ENCODE measurements at regions not wholly inside any gene's neighbourhood (a gene's known extent, or its start where the extent isn't known, plus 50 kb on each side); places are given as distances from the start of the nearest gene placed in this dataset.

GRCh38 chr13:44096901-44097300 is 217.2 kb downstream of the LACC1 start:
- ATAC-seq (no peak), DNase-seq (no peak)
- TF ChIP-seq, protein P1, sequence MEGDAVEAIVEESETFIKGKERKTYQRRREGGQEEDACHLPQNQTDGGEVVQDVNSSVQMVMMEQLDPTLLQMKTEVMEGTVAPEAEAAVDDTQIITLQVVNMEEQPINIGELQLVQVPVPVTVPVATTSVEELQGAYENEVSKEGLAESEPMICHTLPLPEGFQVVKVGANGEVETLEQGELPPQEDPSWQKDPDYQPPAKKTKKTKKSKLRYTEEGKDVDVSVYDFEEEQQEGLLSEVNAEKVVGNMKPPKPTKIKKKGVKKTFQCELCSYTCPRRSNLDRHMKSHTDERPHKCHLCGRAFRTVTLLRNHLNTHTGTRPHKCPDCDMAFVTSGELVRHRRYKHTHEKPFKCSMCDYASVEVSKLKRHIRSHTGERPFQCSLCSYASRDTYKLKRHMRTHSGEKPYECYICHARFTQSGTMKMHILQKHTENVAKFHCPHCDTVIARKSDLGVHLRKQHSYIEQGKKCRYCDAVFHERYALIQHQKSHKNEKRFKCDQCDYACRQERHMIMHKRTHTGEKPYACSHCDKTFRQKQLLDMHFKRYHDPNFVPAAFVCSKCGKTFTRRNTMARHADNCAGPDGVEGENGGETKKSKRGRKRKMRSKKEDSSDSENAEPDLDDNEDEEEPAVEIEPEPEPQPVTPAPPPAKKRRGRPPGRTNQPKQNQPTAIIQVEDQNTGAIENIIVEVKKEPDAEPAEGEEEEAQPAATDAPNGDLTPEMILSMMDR (IDR thresholded peaks at IDR 0.05): no peak
- Histone ChIP-seq H3K9me3 (no peaks in the 10 kb centered on the region), H3K4me3 (no peak overlapping the region), H3K36me3 (no peaks in the 10 kb centered on the region), H3K27ac (no peak overlapping the region), H3K4me1 (no peaks in the 10 kb centered on the region), H3K27me3 (ENCODE audit: low read depth) (no peaks in the 10 kb centered on the region)
- intact Hi-C loops (cut with DNase I): no loop called here

GRCh38 chr13:44098559-44098958 is 218.9 kb downstream of the LACC1 start:
- DNase-seq (no peak), ATAC-seq (no peak)
- intact Hi-C loops (cut with DNase I): no loop called here
- H3K9me3 ChIP-seq: no peaks in the 10 kb centered on the region
- no peaks in the 10 kb centered on the region for H3K27me3 ChIP-seq (ENCODE audit: low read depth)
- no peak overlapping the region for H3K27ac ChIP-seq
- no peak overlapping the region for H3K4me3 ChIP-seq
- TF ChIP-seq, protein P1 (IDR thresholded peaks at IDR 0.05): no peak
- no peaks in the 10 kb centered on the region for H3K4me1 ChIP-seq
- no peaks in the 10 kb centered on the region for H3K36me3 ChIP-seq

- H3K36me3 ChIP-seq: no peaks in the 10 kb centered on the region
- ATAC-seq (no peak), DNase-seq (no peak)
- no peaks in the 10 kb centered on the region for H3K9me3 ChIP-seq
- no peak overlapping the region for H3K27ac ChIP-seq
- H3K4me1 ChIP-seq: peaks cover 14% of the 10 kb centered on the region
- H3K27me3 ChIP-seq (ENCODE audit: low read depth): no peaks in the 10 kb centered on the region
- TF ChIP-seq, protein P1 (IDR thresholded peaks at IDR 0.05): no peak
- intact Hi-C loops (cut with DNase I): no loop called here
- H3K4me3 ChIP-seq: no peak overlapping the region
Observed at GRCh38 chr13:44101347-44102083, 221.8 kb downstream of the LACC1 start.

DNA sequence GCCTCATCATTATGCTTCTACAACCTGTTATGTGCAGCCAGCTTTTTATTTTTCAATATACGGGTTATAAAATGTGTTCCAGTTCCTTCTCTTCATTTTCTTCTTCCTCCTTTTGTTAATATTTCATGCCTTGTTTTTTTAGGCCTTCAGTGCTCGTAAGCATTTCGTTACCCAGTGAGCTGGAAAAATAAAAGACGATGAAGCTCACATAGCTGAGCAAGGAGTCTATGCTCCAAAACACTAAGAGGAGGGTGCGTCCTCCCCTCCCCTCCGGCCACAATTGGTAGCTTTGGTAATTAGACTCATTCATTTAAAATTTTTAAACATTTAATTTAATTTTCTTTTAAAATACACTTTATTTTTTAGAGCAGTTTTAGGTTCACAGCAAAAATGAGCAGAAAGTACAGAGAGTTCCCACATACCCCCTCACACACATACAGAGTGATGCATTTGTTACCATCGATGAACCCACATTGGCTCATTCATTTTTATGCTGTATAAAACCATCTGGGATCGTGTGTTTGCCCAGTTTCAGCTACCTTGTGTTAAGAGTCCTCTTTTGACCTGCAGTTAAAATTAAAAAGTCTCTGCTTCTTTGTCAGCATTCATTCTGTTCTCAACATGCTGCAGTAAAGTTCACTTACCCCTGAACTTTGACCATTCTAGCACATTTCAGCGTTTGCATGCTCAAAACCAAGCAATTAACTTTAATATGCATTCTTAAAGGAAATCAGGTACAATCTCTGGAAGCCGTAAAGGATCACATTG is 223.9 kb downstream of the LACC1 start:
- H3K27ac ChIP-seq: no peak overlapping the region
- H3K4me3 ChIP-seq: no peak overlapping the region
- H3K9me3 ChIP-seq: no peaks in the 10 kb centered on the region
- intact Hi-C loops (cut with DNase I): no loop called here
- DNase-seq (no peak), ATAC-seq (no peak)
- TF ChIP-seq, protein P1 (IDR thresholded peaks at IDR 0.05): no peak
- H3K27me3 ChIP-seq (ENCODE audit: low read depth): no peaks in the 10 kb centered on the region
- H3K36me3 ChIP-seq: no peaks in the 10 kb centered on the region
- H3K4me1 ChIP-seq: peaks cover 14% of the 10 kb centered on the region

DNA sequence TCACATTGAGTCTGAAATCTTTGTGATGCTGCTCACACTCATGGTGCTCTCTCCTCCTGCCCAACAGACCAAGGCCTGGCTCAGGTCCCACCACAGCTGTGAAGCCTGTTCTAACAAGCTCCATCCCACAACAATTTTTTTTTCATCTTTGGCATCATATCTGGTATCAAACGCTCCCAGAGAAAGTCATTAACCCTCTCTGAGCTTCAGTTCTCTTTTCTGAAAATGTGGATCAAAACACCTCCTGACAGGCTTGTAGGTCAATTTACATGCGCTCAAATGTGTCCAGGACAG is 224.4 kb downstream of the LACC1 start:
- DNase-seq (no peak), ATAC-seq (no peak)
- Histone ChIP-seq H3K27ac (no peak overlapping the region), H3K27me3 (ENCODE audit: low read depth) (no peaks in the 10 kb centered on the region), H3K4me3 (no peak overlapping the region), H3K9me3 (no peaks in the 10 kb centered on the region), H3K36me3 (no peaks in the 10 kb centered on the region), H3K4me1 (peaks cover 14% of the 10 kb centered on the region)
- TF ChIP-seq, protein P1 (IDR thresholded peaks at IDR 0.05): no peak
- intact Hi-C loops (cut with DNase I): no loop called here

Measured in lower lobe of right lung (tissue), 2 donors.